Naive B cell (primary cell): ENCODE measurements at regions not wholly inside any gene's neighbourhood (a gene's known extent, or its start where the extent isn't known, plus 50 kb on each side); places are given as distances from the start of the nearest gene placed in this dataset.
A peak's percentile ranks its signal among the peaks of the same experiment; 100 is the strongest.
"Not testable (repeated sequence)": the region's sequence is repeated elsewhere in the genome, so short reads cannot be mapped to it uniquely, and the experiment has no call there.

Experiments
- ATAC-seq, 2 donors: fragments of 150-1000 bp; cut with Tn5 transposase; 2 replicates each; pipeline ENCODE4 v1.10.0; 2021; ENCODE audit warnings: low read depth in 2 of 2, mild to moderate bottlenecking in 2 of 2, moderate library complexity in 2 of 2
- DNase-seq: peaks from one replicate; pipeline ENCODE4 v3.0.0; 2022
- H3K27ac Mint-ChIP-seq, 6 donors: one replicate each; pipeline ENCODE4 v1.8.0; 2020 to 2022; ENCODE audit warnings: mild to moderate bottlenecking in 6 of 6, mixed read lengths in 6 of 6, moderate library complexity in 5 of 6, inconsistent platforms in 2 of 6
- H3K27me3 Mint-ChIP-seq, 3 donors: one replicate each; pipeline ENCODE4 v1.8.0; 2021 to 2022; ENCODE audit warnings: mixed read lengths in 3 of 3, mild to moderate bottlenecking in 1 of 3
- H3K36me3 Mint-ChIP-seq, 2 donors: one replicate each; pipeline ENCODE4 v1.8.0; 2020 to 2022; ENCODE audit warnings: mixed read lengths in 2 of 2, inconsistent platforms in 1 of 2, mild to moderate bottlenecking in 1 of 2
- H3K4me1 Mint-ChIP-seq, 3 donors: one replicate each; pipeline ENCODE4 v1.8.0; 2020 to 2022; ENCODE audit warnings: mixed read lengths in 3 of 3, inconsistent platforms in 1 of 3, mild to moderate bottlenecking in 1 of 3, moderate library complexity in 1 of 3
- H3K4me3 Mint-ChIP-seq, 8 donors: one replicate each; pipeline ENCODE4 v1.8.0; 2020 to 2022; ENCODE audit warnings: mild to moderate bottlenecking in 8 of 8, mixed read lengths in 8 of 8, moderate library complexity in 8 of 8, inconsistent platforms in 2 of 8
- H3K9me3 Mint-ChIP-seq, 7 donors: one replicate each; pipeline ENCODE4 v1.8.0; 2020 to 2022; ENCODE audit warnings: mixed read lengths in 7 of 7, mild to moderate bottlenecking in 5 of 7, inconsistent platforms in 2 of 7, moderate library complexity in 1 of 7

DNA sequence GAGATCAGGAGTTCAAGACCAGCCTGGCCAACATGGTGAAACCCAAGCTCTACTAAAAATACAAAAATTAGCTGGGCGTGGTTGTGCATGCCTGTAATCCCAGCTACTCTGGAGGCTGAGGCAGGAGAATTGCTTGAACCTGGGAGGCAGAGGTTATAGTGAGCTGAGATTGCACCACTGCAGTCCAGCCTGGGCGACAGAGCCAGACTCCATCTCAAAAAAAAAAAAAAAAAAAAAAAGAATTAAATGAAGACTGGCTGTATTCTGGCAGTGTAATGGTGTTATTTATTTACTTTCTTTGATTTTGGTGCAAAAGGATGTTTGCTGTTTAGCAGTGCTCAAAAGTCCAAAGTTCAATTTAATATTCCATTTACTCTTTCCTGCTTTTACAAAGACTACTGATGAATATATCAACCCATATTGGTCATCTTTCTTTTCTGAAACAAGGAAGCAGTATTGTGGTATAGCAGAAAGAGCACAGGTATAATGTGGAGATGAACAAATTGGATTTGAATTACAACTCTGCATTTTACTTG lies 198.4 kb upstream of the AHR start:
- H3K27ac Mint-ChIP-seq, H3K9me3 Mint-ChIP-seq, H3K4me3 Mint-ChIP-seq, H3K36me3 Mint-ChIP-seq, ATAC-seq, DNase-seq, H3K27me3 Mint-ChIP-seq: not testable (repeated sequence)
- peaks cover 4 to 13% (median 7%) of the 10 kb centered on the region in 3 donors for H3K4me1 Mint-ChIP-seq

- Mint-ChIP-seq H3K36me3 (no peaks in the 10 kb centered on the region), H3K27me3 (no peaks in the 10 kb centered on the region)
- no peak for DNase-seq
Observed at GRCh38 chr7:17101207-17101696, 197.2 kb upstream of the AHR start.

GRCh38 chr7:17103170-17103569 lies 195.3 kb upstream of the AHR start:
- H3K4me3 Mint-ChIP-seq, result no peak overlapping the region
- H3K27ac Mint-ChIP-seq, result no peak overlapping the region
- no peaks in the 10 kb centered on the region for H3K27me3 Mint-ChIP-seq
- H3K36me3 Mint-ChIP-seq, result no peaks in the 10 kb centered on the region
- no peak for ATAC-seq
- H3K4me1 Mint-ChIP-seq, result peaks cover 0 to 2% (median 0%) of the 10 kb centered on the region in 3 donors
- DNase-seq, result no peak
- H3K9me3 Mint-ChIP-seq, result peaks cover 0 to 3% (median 0%) of the 10 kb centered on the region in 7 donors

More at GRCh38 chr7:17101207-17101696, 197.2 kb upstream of the AHR start:
- Mint-ChIP-seq H3K9me3 (peaks cover 0 to 3% (median 0%) of the 10 kb centered on the region in 7 donors), H3K4me3 (no peak overlapping the region), H3K4me1 (peaks cover 4 to 13% (median 7%) of the 10 kb centered on the region in 3 donors), H3K27ac (no peak overlapping the region)
- ATAC-seq, result no peak

- peaks cover 0 to 3% (median 0%) of the 10 kb centered on the region in 7 donors for H3K9me3 Mint-ChIP-seq
- ATAC-seq (no peak), DNase-seq (no peak)
- H3K36me3 Mint-ChIP-seq, result no peaks in the 10 kb centered on the region
- H3K4me1 Mint-ChIP-seq, result no peaks in the 10 kb centered on the region
- H3K27ac Mint-ChIP-seq, result no peak overlapping the region
- H3K27me3 Mint-ChIP-seq, result no peaks in the 10 kb centered on the region
- H3K4me3 Mint-ChIP-seq, result no peak overlapping the region
Observed at GRCh38 chr7:17103984-17104383, 194.5 kb upstream of the AHR start.

DNA sequence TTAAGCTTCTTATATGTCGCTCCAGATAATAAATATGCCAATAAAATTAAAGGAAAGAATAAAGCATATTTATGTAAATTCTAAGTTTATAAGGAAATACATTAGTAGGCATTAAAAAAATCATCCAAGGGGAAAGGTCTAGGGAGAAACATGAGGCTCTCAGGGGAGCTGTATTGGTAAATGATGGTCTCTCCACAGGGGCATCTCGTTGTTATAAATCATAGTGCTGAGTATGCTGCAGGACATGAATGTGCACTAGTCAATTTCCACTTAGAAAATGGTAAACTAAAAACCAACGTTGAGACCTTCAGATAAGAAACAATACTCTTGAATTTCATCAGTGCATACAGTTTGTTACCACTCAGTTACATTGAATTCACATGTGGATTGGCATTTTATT lies 194.0 kb upstream of the AHR start:
- Mint-ChIP-seq H3K4me3 (no peak overlapping the region), H3K27me3 (no peaks in the 10 kb centered on the region), H3K4me1 (no peaks in the 10 kb centered on the region), H3K36me3 (no peaks in the 10 kb centered on the region), H3K9me3 (peaks cover 0 to 3% (median 0%) of the 10 kb centered on the region in 7 donors), H3K27ac (no peak overlapping the region)
- ATAC-seq (no peak), DNase-seq (no peak)

- no peak overlapping the region for H3K4me3 Mint-ChIP-seq
- H3K27me3 Mint-ChIP-seq, result no peaks in the 10 kb centered on the region
- H3K4me1 Mint-ChIP-seq, result no peaks in the 10 kb centered on the region
- H3K27ac Mint-ChIP-seq, result no peak overlapping the region
- H3K36me3 Mint-ChIP-seq, result no peaks in the 10 kb centered on the region
- ATAC-seq (no peak), DNase-seq (no peak)
- H3K9me3 Mint-ChIP-seq, result peaks cover 0 to 3% (median 0%) of the 10 kb centered on the region in 7 donors
Observed at GRCh38 chr7:17105701-17106100, 192.8 kb upstream of the AHR start.

DNA sequence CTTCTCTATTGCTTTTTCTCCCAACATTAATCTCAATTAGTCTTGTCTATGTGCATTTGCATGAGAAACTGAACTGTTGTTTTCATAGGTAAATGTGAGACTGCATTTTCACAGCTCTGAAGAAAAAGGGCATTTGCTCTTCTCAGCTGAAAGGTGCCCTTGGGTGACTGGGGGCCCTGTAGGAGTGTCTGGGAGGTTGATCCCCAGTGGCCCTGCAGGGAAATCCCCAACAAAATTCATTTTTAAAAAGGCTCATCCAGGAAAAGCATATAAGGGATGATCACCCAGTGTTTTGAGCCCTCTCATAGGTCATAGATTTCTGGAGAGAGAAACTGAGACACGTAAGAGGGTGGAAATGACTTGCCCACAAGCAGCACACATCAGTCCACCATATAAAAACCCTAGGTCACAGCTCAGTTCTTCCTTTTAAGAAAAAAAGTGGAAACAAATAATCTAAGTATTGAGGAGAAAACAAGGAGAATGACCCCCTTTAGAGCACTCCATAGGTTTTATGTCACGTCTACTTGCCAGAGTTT lies 190.3 kb upstream of the AHR start:
- Mint-ChIP-seq H3K27me3 (no peaks in the 10 kb centered on the region), H3K27ac (no peak overlapping the region), H3K4me1 (no peaks in the 10 kb centered on the region), H3K4me3 (no peak overlapping the region), H3K9me3 (no peaks in the 10 kb centered on the region), H3K36me3 (no peaks in the 10 kb centered on the region)
- no peak for ATAC-seq
- DNase-seq, result no peak

GRCh38 chr7:17109020-17109419 lies 189.4 kb upstream of the AHR start:
- no peak overlapping the region for H3K4me3 Mint-ChIP-seq
- H3K4me1 Mint-ChIP-seq, result no peaks in the 10 kb centered on the region
- H3K9me3 Mint-ChIP-seq, result peaks cover 0 to 4% (median 0%) of the 10 kb centered on the region in 7 donors
- H3K36me3 Mint-ChIP-seq, result no peaks in the 10 kb centered on the region
- no peak for DNase-seq
- ATAC-seq, result no peak
- no peak overlapping the region for H3K27ac Mint-ChIP-seq
- H3K27me3 Mint-ChIP-seq, result no peaks in the 10 kb centered on the region

- not testable (repeated sequence) for H3K9me3 Mint-ChIP-seq, H3K36me3 Mint-ChIP-seq, DNase-seq, H3K4me3 Mint-ChIP-seq, H3K4me1 Mint-ChIP-seq, H3K27me3 Mint-ChIP-seq, ATAC-seq
- H3K27ac Mint-ChIP-seq, result peak overlapping the region in 1 of 6 donors; percentile 29
Observed at GRCh38 chr7:17113770-17114169, 184.7 kb upstream of the AHR start.

DNA sequence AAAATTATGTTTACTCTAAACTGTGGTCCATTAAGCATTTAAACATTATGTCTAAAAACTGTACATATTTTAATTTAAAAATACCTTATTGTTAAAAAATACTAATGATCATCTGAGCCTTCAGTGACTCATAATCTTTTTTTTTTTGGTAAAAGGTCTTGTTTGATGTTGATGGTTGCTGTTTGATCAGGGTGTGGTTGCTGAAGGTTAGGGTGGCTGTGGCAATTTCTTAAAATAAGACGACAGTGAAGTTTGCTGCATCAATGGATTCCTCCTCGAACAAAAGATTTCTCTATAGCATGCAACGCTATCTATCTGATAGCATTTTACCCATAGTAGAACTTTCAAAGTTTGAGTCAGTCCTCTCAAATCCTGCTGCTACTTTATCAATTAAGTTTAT lies 180.0 kb upstream of the AHR start:
- Mint-ChIP-seq H3K9me3 (peaks cover 0 to 9% (median 0%) of the 10 kb centered on the region in 7 donors), H3K4me3 (no peak overlapping the region), H3K4me1 (peaks cover 5 to 6% (median 6%) of the 10 kb centered on the region in 3 donors), H3K36me3 (no peaks in the 10 kb centered on the region), H3K27me3 (peaks cover 0 to 4% (median 0%) of the 10 kb centered on the region in 3 donors), H3K27ac (no peak overlapping the region)
- DNase-seq (no peak), ATAC-seq (no peak)

GRCh38 chr7:17120756-17121155 lies 177.7 kb upstream of the AHR start:
- peaks cover 5 to 6% (median 6%) of the 10 kb centered on the region in 3 donors for H3K4me1 Mint-ChIP-seq
- H3K4me3 Mint-ChIP-seq, result no peak overlapping the region
- H3K27me3 Mint-ChIP-seq, result peaks cover 0 to 4% (median 0%) of the 10 kb centered on the region in 3 donors
- no peaks in the 10 kb centered on the region for H3K36me3 Mint-ChIP-seq
- H3K27ac Mint-ChIP-seq, result no peak overlapping the region
- DNase-seq (no peak), ATAC-seq (no peak)
- no peaks in the 10 kb centered on the region for H3K9me3 Mint-ChIP-seq

GRCh38 chr7:17121671-17122070 lies 176.8 kb upstream of the AHR start:
- peaks cover 5 to 6% (median 6%) of the 10 kb centered on the region in 3 donors for H3K4me1 Mint-ChIP-seq
- no peaks in the 10 kb centered on the region for H3K9me3 Mint-ChIP-seq
- no peak overlapping the region for H3K27ac Mint-ChIP-seq
- no peak overlapping the region for H3K4me3 Mint-ChIP-seq
- ATAC-seq (no peak), DNase-seq (no peak)
- peaks cover 0 to 4% (median 0%) of the 10 kb centered on the region in 3 donors for H3K27me3 Mint-ChIP-seq
- H3K36me3 Mint-ChIP-seq, result no peaks in the 10 kb centered on the region

- DNase-seq, result no peak
- Mint-ChIP-seq H3K4me1 (peaks cover 5 to 6% (median 6%) of the 10 kb centered on the region in 3 donors), H3K9me3 (no peaks in the 10 kb centered on the region), H3K36me3 (no peaks in the 10 kb centered on the region), H3K4me3 (peak overlapping the region in 1 of 8 donors; percentile 27), H3K27ac (no peak overlapping the region), H3K27me3 (peaks cover 0 to 4% (median 0%) of the 10 kb centered on the region in 3 donors)
- ATAC-seq, result peak in 1 of 2 donors; percentile 23
Observed at GRCh38 chr7:17123020-17123419, 175.4 kb upstream of the AHR start.

DNA sequence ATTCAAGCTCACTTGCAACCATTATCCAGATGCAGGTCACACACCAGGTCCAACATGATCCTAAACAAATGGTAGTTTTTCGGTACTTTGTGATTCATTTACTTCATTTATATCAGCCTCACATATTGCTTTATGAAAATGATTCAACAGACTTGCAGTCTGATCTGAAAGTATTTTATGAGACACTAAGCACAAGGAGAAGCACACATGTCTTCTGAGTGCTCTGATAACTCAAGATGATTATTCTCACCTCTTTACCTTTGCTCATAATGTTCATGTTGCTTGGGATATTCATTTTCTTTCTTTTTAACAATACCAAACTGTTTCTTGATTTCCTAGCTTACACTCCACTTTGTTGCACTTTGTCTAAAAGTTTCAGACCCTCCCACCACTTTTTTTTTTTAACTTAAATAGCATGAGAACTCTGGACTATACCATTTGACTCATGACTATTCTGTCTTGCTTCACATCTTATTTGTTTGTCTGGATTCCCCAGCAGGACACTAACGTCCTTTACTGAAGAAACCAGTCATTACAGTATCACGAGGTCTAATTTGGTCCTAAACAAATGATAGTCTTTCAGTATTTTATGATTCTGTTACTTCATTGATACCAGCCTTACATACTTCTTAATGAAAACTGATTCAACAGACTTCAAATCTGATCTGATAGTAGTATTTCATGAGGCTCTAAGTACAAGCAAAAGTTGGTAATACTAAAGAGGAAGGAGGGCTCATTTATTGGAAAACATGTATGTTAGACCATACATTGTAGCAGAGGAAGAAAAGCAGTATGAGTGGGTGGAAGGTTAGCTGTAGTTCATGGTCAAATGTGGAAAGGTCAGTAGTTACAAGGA lies 171.8 kb upstream of the AHR start:
- H3K36me3 Mint-ChIP-seq, result no peaks in the 10 kb centered on the region
- H3K27ac Mint-ChIP-seq, result no peak overlapping the region
- ATAC-seq, result no peak

More for the DNA sequence above, 171.8 kb upstream of the AHR start:
- no peaks in the 10 kb centered on the region for H3K27me3 Mint-ChIP-seq
- peaks cover 6 to 17% (median 9%) of the 10 kb centered on the region in 3 donors for H3K4me1 Mint-ChIP-seq
- H3K9me3 Mint-ChIP-seq, result no peaks in the 10 kb centered on the region
- no peak overlapping the region for H3K4me3 Mint-ChIP-seq
- no peak for DNase-seq
